HepG2 (cell line): ENCODE measurements at regions not wholly inside any gene's neighbourhood (a gene's known extent, or its start where the extent isn't known, plus 50 kb on each side); places are given as distances from the start of the nearest gene placed in this dataset.

Experiments
- ATAC-seq: fragments of 200-7000 bp; cut with Tn5 transposase; 3 replicates; pipeline ENCODE4 v1.9.1; 2020; ENCODE audit warnings: mild to moderate bottlenecking, moderate library complexity
- BruUV-seq: library from RNA; stranded (reverse); fragments of 400-500 nt; replicated peaks from 2 replicates; lab custom pipeline; 2021; lab: Mats Ljungman, UMichigan
- CTCF ChIA-PET: fragments of 300-600 bp; formaldehyde crosslinking; extraction: SDS; loops from one replicate; lab custom pipeline; 2021; ENCODE audit warnings: low total read pairs, inconsistent platforms, low intra/inter-chr PET ratio; lab: Yijun Ruan, JAX
- POLR2A ChIA-PET: fragments of 350-600 bp; sonication (Branson Sonifier 250); formaldehyde crosslinking; loops from one replicate; lab custom pipeline; 2020; ENCODE audit warnings: antibody characterized with exemption, inconsistent platforms; lab: Yijun Ruan, JAX
- DNase-seq: peaks from one replicate; pipeline ENCODE4 v3.0.0-alpha.2; 2015; ENCODE audit warnings: low spot score
- FAIRE-seq: peaks from 3 replicates; lab custom pipeline; 2011; peaks lifted over from hg19 to GRCh38; lab: Jason Lieb, UNC
- H2AFZ ChIP-seq: one replicate; pipeline ENCODE4 v1.6.1; 2011; ENCODE audit warnings: low read length, inconsistent platforms
- H3K27ac ChIP-seq: fragments of 300-600 bp; 3 replicates; pipeline ENCODE4 v1.8.0; 2011; ENCODE audit warnings: mixed run types, mild to moderate bottlenecking, mixed read lengths, low read length, inconsistent platforms; ENCODE audit not compliant: insufficient read depth; ENCODE audit errors: extremely low read length
- H3K27me3 ChIP-seq, 2 experiments: fragments of 200-600 bp in 1 of 2; 2 replicates in 1 of 2; 3 replicates in 1 of 2; pipeline versions ENCODE4 v1.6.0 to v1.8.0; 2011; ENCODE audit warnings: low read length in 2 of 2, mild to moderate bottlenecking in 2 of 2, moderate library complexity in 2 of 2, inconsistent platforms in 1 of 2; ENCODE audit not compliant: insufficient read depth in 2 of 2, control insufficient read depth in 1 of 2
- H3K36me3 ChIP-seq, 2 experiments: fragments of 200-600 bp in 1 of 2; replicated peaks in 1 of 2; 2 replicates in 1 of 2; 3 replicates in 1 of 2; pipeline versions ENCODE4 v1.5.1 to v1.8.0; 2011; ENCODE audit warnings: low read length in 2 of 2, inconsistent platforms in 1 of 2; ENCODE audit not compliant: insufficient read depth in 2 of 2, control insufficient read depth in 1 of 2
- H3K4me1 ChIP-seq: 2 replicates; pipeline ENCODE4 v1.5.1; 2012; ENCODE audit warnings: low read length, inconsistent platforms; ENCODE audit not compliant: insufficient read depth
- H3K4me2 ChIP-seq: 2 replicates; pipeline ENCODE4 v1.6.0; 2011; ENCODE audit warnings: low read depth, low read length, inconsistent platforms
- H3K4me3 ChIP-seq, 3 experiments: fragments of 200-600 bp in 1 of 3; sonication (generic), shearing (Covaris generic) in 1 of 3; replicated peaks in 1 of 3; 2 replicates each; pipeline ENCODE4 v1.5.1; 2011 to 2016; ENCODE audit warnings: low read length in 3 of 3, inconsistent platforms in 2 of 3, low read depth in 2 of 3, mild to moderate bottlenecking in 2 of 3, control low read depth in 1 of 3, mixed read lengths in 1 of 3; ENCODE audit not compliant: insufficient read depth in 1 of 3
- H3K79me2 ChIP-seq: one replicate; pipeline ENCODE4 v1.6.1; 2011; ENCODE audit warnings: low read length, inconsistent platforms; ENCODE audit not compliant: insufficient read depth
- H3K9ac ChIP-seq: 2 replicates; pipeline ENCODE4 v1.6.0; 2011; ENCODE audit warnings: mild to moderate bottlenecking, low read depth, low read length, inconsistent platforms; ENCODE audit not compliant: insufficient read depth
- H3K9me3 ChIP-seq: 2 replicates; pipeline ENCODE4 v1.5.1; 2012; ENCODE audit warnings: mild to moderate bottlenecking, low read length
- H4K20me1 ChIP-seq: 2 replicates; pipeline ENCODE4 v1.6.0; 2011; ENCODE audit warnings: inconsistent platforms, mild to moderate bottlenecking, low read length, moderate library complexity; ENCODE audit not compliant: insufficient read depth
- AKAP8 ChIP-seq: sonication (generic); formaldehyde crosslinking; IDR thresholded peaks from 2 replicates; pipeline ENCODE4 v1.5.1; 2020; ENCODE audit warnings: mild to moderate bottlenecking, missing genetic modification reagents
- ARNT ChIP-seq: fragments of 450-650 bp; IDR thresholded peaks from 2 replicates; pipeline ENCODE4 v1.6.1; 2017
- CBX2 ChIP-seq, 2 experiments: fragments of 200-600 bp in 1 of 2; sonication (generic); formaldehyde crosslinking in 1 of 2; IDR thresholded peaks; 2 replicates each; pipeline versions ENCODE4 v1.7.0 to v1.8.1; 2018 to 2022; ENCODE audit warnings: low read depth in 2 of 2, low read length in 1 of 2, mild to moderate bottlenecking in 1 of 2, missing genetic modification reagents in 1 of 2
- FOXA3 ChIP-seq: IDR thresholded peaks from 2 replicates; pipeline ENCODE4 v1.6.1; 2016; ENCODE audit warnings: missing genetic modification reagents, missing compliant biosample characterization
- FOXJ3 ChIP-seq: sonication (generic); formaldehyde crosslinking; IDR thresholded peaks from 2 replicates; pipeline ENCODE4 v1.4.0; 2020; ENCODE audit warnings: missing genetic modification reagents, mild to moderate bottlenecking, borderline replicate concordance
- GLI4 ChIP-seq: sonication (generic); formaldehyde crosslinking; IDR thresholded peaks from 2 replicates; pipeline ENCODE4 v1.5.1; 2020; ENCODE audit warnings: missing genetic modification reagents, mild to moderate bottlenecking, moderate library complexity, borderline replicate concordance
- HDAC2 ChIP-seq: sonication (generic); formaldehyde crosslinking; IDR thresholded peaks from 2 replicates; pipeline ENCODE4 v1.4.0; 2020; ENCODE audit warnings: missing genetic modification reagents
- RNF219 ChIP-seq: sonication (generic); formaldehyde crosslinking; IDR thresholded peaks from 2 replicates; pipeline ENCODE4 v1.5.0; 2020; ENCODE audit warnings: mild to moderate bottlenecking, missing genetic modification reagents
- SMAD1 ChIP-seq: sonication (generic); formaldehyde crosslinking; IDR thresholded peaks from 2 replicates; pipeline ENCODE4 v1.4.0; 2020; ENCODE audit warnings: missing genetic modification reagents, low read depth, mild to moderate bottlenecking, borderline replicate concordance
- SUZ12 ChIP-seq: fragments of 150-350 bp; IDR thresholded peaks from 2 replicates; pipeline ENCODE4 v1.6.1; 2014; ENCODE audit warnings: low read depth, low read length
- TBX3 ChIP-seq: fragments of 450-650 bp; IDR thresholded peaks from 2 replicates; pipeline ENCODE4 v1.6.1; 2017; ENCODE audit warnings: antibody characterized with exemption, mild to moderate bottlenecking, inconsistent platforms, borderline replicate concordance
- TCF7L2 ChIP-seq: IDR thresholded peaks from 2 replicates; pipeline ENCODE4 v1.6.1; 2011; ENCODE audit warnings: mild to moderate bottlenecking, low read depth, low read length, moderate library complexity
- TSC22D2 ChIP-seq: sonication (generic); formaldehyde crosslinking; IDR thresholded peaks from 2 replicates; pipeline ENCODE4 v1.5.1; 2020; ENCODE audit warnings: missing genetic modification reagents, mild to moderate bottlenecking, borderline replicate concordance
- USF2 ChIP-seq, 2 experiments: sonication (generic) in 1 of 2; formaldehyde crosslinking in 1 of 2; IDR thresholded peaks; 2 replicates each; pipeline versions ENCODE4 v1.5.1 to v1.6.1; 2011 to 2020; ENCODE audit warnings: borderline replicate concordance in 1 of 2, low read depth in 1 of 2, low read length in 1 of 2, mild to moderate bottlenecking in 1 of 2, missing genetic modification reagents in 1 of 2, moderate library complexity in 1 of 2
- ZNF777 ChIP-seq: sonication (generic); formaldehyde crosslinking; IDR thresholded peaks from 2 replicates; pipeline ENCODE4 v1.4.0; 2020; ENCODE audit warnings: missing genetic modification reagents
- ZUFSP ChIP-seq: sonication (generic); formaldehyde crosslinking; IDR thresholded peaks from 2 replicates; pipeline ENCODE4 v1.9.0; 2021; ENCODE audit warnings: missing genetic modification reagents, mild to moderate bottlenecking, borderline replicate concordance
- WGBS: methylation state at CpG from one replicate; pipeline ENCODE4 v1.1.6; 2017; ENCODE audit warnings: low lambda C conversion rate; 5-methylcytosine and 5-hydroxymethylcytosine counted together
- in situ Hi-C: cut with HindIII; loops from 2 replicates; pipeline ENCODE4 v1.10.0; 2017; ENCODE audit warnings: low pct_unique_long_range_greater_than_20kb; ENCODE audit not compliant: extremely low pct_ligation_motif_present
- intact Hi-C: fragments of 100-400 bp; cut with micrococcal nuclease; formaldehyde crosslinking; loops from one replicate; pipeline ENCODE4 v1.10.0; 2022; ENCODE audit not compliant: unreplicated experiment

GRCh38 chr4:134401798-134402197 lies 200.2 kb upstream of the PABPC4L start (continued):
- TF ChIP-seq AKAP8 (CRISPR knock-in tag) (no peak), RNF219 (CRISPR knock-in tag) (no peak), GLI4 (no peak), FOXJ3 (CRISPR knock-in tag) (no peak)
- TF ChIP-seq, all 625 proteins: peak for 0

GRCh38 chr4:134393592-134393991 lies 192.0 kb upstream of the PABPC4L start:
- Histone ChIP-seq H3K4me3 (no peak overlapping the region), H3K4me2 (no peak overlapping the region), H3K27me3 (no peaks in the 10 kb centered on the region), H3K36me3 (no peaks in the 10 kb centered on the region), H3K9me3 (peaks cover 20% of the 10 kb centered on the region; the same call in 1 of the 2 replicates), H3K27ac (no peak overlapping the region), H4K20me1 (no peaks in the 10 kb centered on the region), H3K4me1 (no peaks in the 10 kb centered on the region), H3K9ac (no peak overlapping the region), H3K79me2 (no peaks in the 10 kb centered on the region), H2AFZ (no peak overlapping the region)
- FAIRE-seq (no peak), DNase-seq (no peak), ATAC-seq (no peak)
- 14% methylated on average over 2 of the region's 2 CpGs for WGBS
- intact Hi-C loops (no loop called here), in situ Hi-C loops (no loop called here)
- CTCF ChIA-PET, result no interaction called here
- POLR2A ChIA-PET, result no interaction called here
- BruUV-seq, result no TSS peak
- TF ChIP-seq CBX2 (IDR thresholded peaks at IDR 0.05; ENCODE audit: low read depth, low read length) (no peak), CBX2 (CRISPR knock-in tag; IDR thresholded peaks at IDR 0.05; ENCODE audit: low read depth) (no peak), SMAD1 (CRISPR knock-in tag) (no peak), ZNF777 (CRISPR knock-in tag) (no peak), TSC22D2 (CRISPR knock-in tag) (no peak), ZUFSP (CRISPR knock-in tag) (no peak), SUZ12 (no peak), FOXA3 (CRISPR knock-in tag) (no peak), ARNT (no peak), USF2 (IDR thresholded peaks at IDR 0.05; ENCODE audit: low read depth, low read length) (no peak), USF2 (CRISPR knock-in tag; IDR thresholded peaks at IDR 0.05; ENCODE audit: borderline replicate concordance) (no peak), TBX3 (no peak), HDAC2 (CRISPR knock-in tag) (no peak), TCF7L2 (no peak)
